ENCODE measurements at regions not wholly inside any gene's neighbourhood (a gene's known extent, or its start where the extent isn't known, plus 50 kb on each side); places are given as distances from the start of the nearest gene placed in this dataset.

- Histone ChIP-seq H3K27ac (no peak overlapping the region), H3K4me1 (no peaks in the 10 kb centered on the region), H3K36me3 (no peaks in the 10 kb centered on the region), H3K4me3 (no peak overlapping the region), H3K27me3 (replicated peaks in 1 of 7) (no peaks in the 10 kb centered on the region), H3K9me3 (peaks cover 0 to under 1% (median 0%) of the 10 kb centered on the region in 8 donors)
- DNase-seq = no peak
- 91 to 100% (median 95%) methylated on average over 1 of the region's 1 CpG for WGBS, 5 donors
- TF ChIP-seq POLR2AphosphoS5 (IDR thresholded peaks at IDR 0.05) (no peak), POLR2A (IDR thresholded peaks at IDR 0.05) (no peak), CTCF (IDR thresholded peaks at IDR 0.05 in 8 of 11, conservative IDR thresholded peaks at IDR 0.05 in 3 of 11) (no peak)
- intact Hi-C loops (cut with DNase I; ENCODE audit: low total_unique reads) = no loop called here
Measured at GRCh38 chr1:115400891-115401290, 62.8 kb upstream of the NGF start.

DNA sequence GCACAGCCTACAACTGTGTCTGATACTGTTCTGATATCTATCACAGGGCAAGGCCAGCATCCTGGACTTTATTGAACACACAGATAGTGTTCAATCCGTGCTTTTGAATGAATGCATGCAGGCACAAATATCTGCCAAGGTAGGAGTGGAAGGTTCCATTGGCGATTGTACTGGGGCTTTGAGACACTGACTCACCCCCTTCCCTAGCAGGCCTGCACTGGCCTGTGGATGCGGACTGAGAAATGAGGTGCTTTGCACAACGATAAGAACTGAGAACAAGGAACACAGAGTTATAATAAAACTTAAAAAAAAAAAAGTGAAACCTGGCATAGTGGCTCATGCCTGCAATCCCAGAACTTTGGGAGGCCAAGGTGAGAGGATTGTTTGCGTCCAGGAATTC, 62.4 kb upstream of the NGF start:
- no peak for TF ChIP-seq POLR2AphosphoS5 (IDR thresholded peaks at IDR 0.05)
- TF ChIP-seq CTCF (IDR thresholded peaks at IDR 0.05 in 8 of 11, conservative IDR thresholded peaks at IDR 0.05 in 3 of 11) = no peak
- Histone ChIP-seq H3K36me3 (no peaks in the 10 kb centered on the region), H3K4me1 (no peaks in the 10 kb centered on the region), H3K27me3 (replicated peaks in 1 of 7) (no peaks in the 10 kb centered on the region), H3K27ac (no peak overlapping the region), H3K4me3 (no peak overlapping the region), H3K9me3 (no peaks in the 10 kb centered on the region)
- intact Hi-C loops (cut with DNase I; ENCODE audit: low total_unique reads) = no loop called here
- WGBS, 5 donors = 75 to 92% (median 85%) methylated on average over 5 of the region's 5 CpGs
- no peak for DNase-seq

DNA sequence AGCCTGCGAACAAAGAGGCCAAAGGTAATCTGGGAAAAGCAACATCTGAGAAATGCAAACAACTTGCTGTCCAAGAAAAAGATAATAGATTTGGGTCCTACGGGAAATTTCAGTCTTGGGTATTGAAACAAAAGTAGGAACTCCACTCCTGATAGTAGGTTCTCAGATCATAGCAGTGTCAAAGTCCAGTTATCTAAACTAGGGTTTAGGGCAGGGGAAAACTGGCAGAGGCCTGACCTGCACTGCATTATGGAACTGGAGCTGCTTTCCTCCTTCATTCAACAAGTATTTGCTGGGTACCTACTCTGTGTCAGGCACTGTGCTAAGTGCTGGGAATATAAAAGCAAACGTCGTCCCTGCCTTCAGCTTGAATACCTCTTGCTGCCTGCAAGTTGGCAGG, 60.7 kb upstream of the NGF start:
- H3K4me1 ChIP-seq = no peaks in the 10 kb centered on the region
- 89 to 97% (median 92%) methylated on average over 4 of the region's 4 CpGs for WGBS, 5 donors
- H3K27ac ChIP-seq = no peak overlapping the region
- no peaks in the 10 kb centered on the region for H3K27me3 ChIP-seq (replicated peaks in 1 of 7)
- H3K4me3 ChIP-seq = no peak overlapping the region
- TF ChIP-seq POLR2AphosphoS5 (IDR thresholded peaks at IDR 0.05) (no peak), POLR2A (IDR thresholded peaks at IDR 0.05) (no peak), CTCF (IDR thresholded peaks at IDR 0.05 in 8 of 11, conservative IDR thresholded peaks at IDR 0.05 in 3 of 11) (no peak)
- no peaks in the 10 kb centered on the region for H3K36me3 ChIP-seq
- no peak for DNase-seq
- intact Hi-C loops (cut with DNase I; ENCODE audit: low total_unique reads) = no loop called here
- no peaks in the 10 kb centered on the region for H3K9me3 ChIP-seq
